K562 (cell line): ENCODE measurements at regions not wholly inside any gene's neighbourhood (a gene's known extent, or its start where the extent isn't known, plus 50 kb on each side); places are given as distances from the start of the nearest gene placed in this dataset.

Experiments
- ATAC-seq: fragments of 200-7000 bp; cut with Tn5 transposase; 3 replicates; pipeline ENCODE4 v1.9.1; 2020; ENCODE audit warnings: moderate library complexity
- BruUV-seq: library from RNA; stranded (reverse); fragments of 400-500 nt; replicated peaks from 2 replicates; lab custom pipeline; 2021; lab: Mats Ljungman, UMichigan
- CTCF ChIA-PET: fragments of 300-600 bp; formaldehyde crosslinking; extraction: SDS; loops from one replicate; lab custom pipeline; 2021; ENCODE audit warnings: low intra/inter-chr PET ratio; lab: Yijun Ruan, JAX
- POLR2A ChIA-PET: fragments of 300-600, 350-650 bp; sonication (Branson Sonifier 250); formaldehyde crosslinking; extraction: SDS; loops from one replicate; lab custom pipeline; 2021; ENCODE audit warnings: antibody characterized with exemption, inconsistent platforms; lab: Yijun Ruan, JAX
- DNase-seq, 4 experiments: peaks; one replicate each; pipeline versions ENCODE4 v3.0.0 to v3.0.0-alpha.2; 2011 to 2018; ENCODE audit warnings: low spot score in 3 of 4, mixed read lengths in 3 of 4; ENCODE audit errors: extremely low read depth in 1 of 4
- FAIRE-seq: peaks from 2 replicates; lab custom pipeline; 2011; peaks lifted over from hg19 to GRCh38; lab: Jason Lieb, UNC
- H2AFZ ChIP-seq: 2 replicates; pipeline ENCODE4 v1.6.0; 2011; ENCODE audit warnings: low read depth, low read length, control low read depth, inconsistent platforms
- H3K27ac ChIP-seq: fragments of 200-600 bp; 3 replicates; pipeline ENCODE4 v1.8.0; 2011; ENCODE audit warnings: low read depth, mild to moderate bottlenecking, control low read depth, inconsistent platforms, low read length, moderate library complexity, mixed read lengths; ENCODE audit errors: extremely low read depth
- H3K27me3 ChIP-seq, 2 experiments: fragments of 300-600 bp in 1 of 2; 2 replicates in 1 of 2; 3 replicates in 1 of 2; pipeline versions ENCODE4 v1.6.0 to v1.8.0; 2011; ENCODE audit warnings: inconsistent platforms in 2 of 2, low read length in 2 of 2, mild to moderate bottlenecking in 1 of 2, mixed read lengths in 1 of 2, moderate library complexity in 1 of 2; ENCODE audit not compliant: control insufficient read depth in 2 of 2, insufficient read depth in 2 of 2
- H3K36me3 ChIP-seq: fragments of 300-600 bp; 3 replicates; pipeline ENCODE4 v1.8.0; 2011; ENCODE audit warnings: mild to moderate bottlenecking, low read length, inconsistent platforms; ENCODE audit not compliant: control insufficient read depth, insufficient read depth
- H3K4me1 ChIP-seq, 2 experiments: fragments of 200-600 bp in 1 of 2; replicated peaks in 1 of 2; 2 replicates in 1 of 2; 3 replicates in 1 of 2; pipeline versions ENCODE4 v1.5.1 to v1.8.0; 2011; ENCODE audit warnings: inconsistent platforms in 2 of 2, low read length in 2 of 2, mild to moderate bottlenecking in 1 of 2, mixed read lengths in 1 of 2, moderate library complexity in 1 of 2; ENCODE audit not compliant: control insufficient read depth in 2 of 2, insufficient read depth in 2 of 2
- H3K4me2 ChIP-seq: 2 replicates; pipeline ENCODE4 v1.6.1; 2011; ENCODE audit warnings: low read length, control low read depth, inconsistent platforms, mixed read lengths; ENCODE audit not compliant: insufficient read depth
- H3K4me3 ChIP-seq: fragments of 200-600 bp; sonication (generic), shearing (Covaris generic); 2 replicates; pipeline ENCODE4 v1.5.1; 2016; ENCODE audit warnings: control low read depth, inconsistent platforms
- H3K79me2 ChIP-seq: fragments of 200-600 bp; 3 replicates; pipeline ENCODE4 v1.8.0; 2011; ENCODE audit warnings: low read length, inconsistent platforms; ENCODE audit not compliant: control insufficient read depth, insufficient read depth
- H3K9ac ChIP-seq, 2 experiments: 2 replicates each; pipeline versions ENCODE4 v1.6.0 to v1.6.1; 2011; ENCODE audit warnings: low read depth in 2 of 2, low read length in 2 of 2, control low read depth in 1 of 2, inconsistent platforms in 1 of 2, mild to moderate bottlenecking in 1 of 2, mixed read lengths in 1 of 2; ENCODE audit not compliant: insufficient read depth in 1 of 2
- H3K9me1 ChIP-seq: one replicate; pipeline ENCODE4 v1.6.0; 2011; ENCODE audit warnings: inconsistent platforms, mild to moderate bottlenecking, low read length, moderate library complexity; ENCODE audit not compliant: control insufficient read depth, insufficient read depth
- H3K9me3 ChIP-seq: replicated peaks from 2 replicates; pipeline ENCODE4 v1.5.1; 2011; ENCODE audit warnings: low read depth, low read length, inconsistent platforms; ENCODE audit not compliant: control insufficient read depth, insufficient read depth
- H4K20me1 ChIP-seq: replicated peaks from 2 replicates; pipeline ENCODE4 v1.6.1; 2011; ENCODE audit warnings: low read length, inconsistent platforms, mixed read lengths; ENCODE audit not compliant: control insufficient read depth, insufficient read depth
- CBFB ChIP-seq: sonication (generic); formaldehyde crosslinking; IDR thresholded peaks from 2 replicates; pipeline ENCODE4 v1.4.0; 2020; ENCODE audit warnings: mild to moderate bottlenecking, missing genetic modification reagents
- CLOCK ChIP-seq: fragments of 250-450 bp; sonication (Bioruptor Pico); IDR thresholded peaks from 2 replicates; pipeline ENCODE4 v1.4.0; 2020; ENCODE audit warnings: mild to moderate bottlenecking, moderate library complexity, borderline replicate concordance
- CREBBP ChIP-seq: IDR thresholded peaks from one replicate; pipeline ENCODE4 v1.6.1; 2012; ENCODE audit warnings: low read depth, mild to moderate bottlenecking, control low read depth, inconsistent platforms, low read length
- HBP1 ChIP-seq: fragments of 450-650 bp; formaldehyde crosslinking; IDR thresholded peaks from 2 replicates; pipeline ENCODE4 v1.4.0; 2022; ENCODE audit warnings: missing genetic modification characterization
- KLF1 ChIP-seq: fragments of 450-650 bp; IDR thresholded peaks from 2 replicates; pipeline ENCODE4 v1.6.1; 2016; ENCODE audit warnings: missing genetic modification characterization, missing compliant biosample characterization
- MLX ChIP-seq, 2 experiments: fragments of 450-650 bp in 1 of 2; sonication (generic) in 1 of 2; formaldehyde crosslinking; conservative IDR thresholded peaks; 2 replicates each; pipeline versions ENCODE4 v1.4.0 to v1.8.1; 2020 to 2022; ENCODE audit warnings: mild to moderate bottlenecking in 1 of 2, missing genetic modification reagents in 1 of 2
- PTTG1 ChIP-seq: fragments of 450-650 bp; IDR thresholded peaks from 2 replicates; pipeline ENCODE4 v1.6.1; 2016; ENCODE audit warnings: low read depth, mild to moderate bottlenecking, missing genetic modification characterization, missing compliant biosample characterization
- RCOR1 ChIP-seq, 2 experiments: IDR thresholded peaks; 2 replicates each; pipeline ENCODE4 v1.6.1; 2012; ENCODE audit warnings: low read depth in 2 of 2, low read length in 2 of 2, borderline replicate concordance in 1 of 2, improper control_type of control experiment in 1 of 2
- TFAP4 ChIP-seq: sonication (generic); formaldehyde crosslinking; IDR thresholded peaks from 2 replicates; pipeline ENCODE4 v1.8.0; 2022; ENCODE audit warnings: missing genetic modification reagents, mild to moderate bottlenecking, moderate library complexity, borderline replicate concordance
- THRA ChIP-seq: fragments of 450-650 bp; IDR thresholded peaks from 2 replicates; pipeline ENCODE4 v1.6.1; 2017; ENCODE audit warnings: mild to moderate bottlenecking, moderate library complexity
- ZBTB5 ChIP-seq: fragments of 450-650 bp; IDR thresholded peaks from 2 replicates; pipeline ENCODE4 v1.6.1; 2017; ENCODE audit warnings: antibody characterized with exemption
- ZNF146 ChIP-seq: IDR thresholded peaks from one replicate; pipeline ENCODE4 v1.6.1; 2018; ENCODE audit warnings: missing compliant biosample characterization; ENCODE audit not compliant: unreplicated experiment
- WGBS: fragments of 100-300 bp; shearing (Covaris generic); methylation state at CpG from one replicate; pipeline ENCODE4 v1.1.6; 2016; ENCODE audit warnings: low coverage, mixed read lengths; ENCODE audit not compliant: insufficient coverage; ENCODE audit errors: missing lambda C conversion rate; 5-methylcytosine and 5-hydroxymethylcytosine counted together
- in situ Hi-C: fragments of 300-500 bp; cut with MboI; formaldehyde crosslinking; loops from 4 replicates; pipeline ENCODE4 v1.15.0; 2018; ENCODE audit warnings: inconsistent platforms, mixed read lengths
- intact Hi-C: fragments of 100-400 bp; cut with micrococcal nuclease; formaldehyde crosslinking; loops from 2 replicates; pipeline ENCODE4 v1.14.2; 2022

GRCh38 chr4:181529537-181529936 is 713.7 kb upstream of the TENM3 start:
- FAIRE-seq (no peak), ATAC-seq (no peak), DNase-seq (no peak)
- H3K4me2 ChIP-seq = no peak overlapping the region
- intact Hi-C loops = loop anchor here (2.0 kb wide), 2 partner anchors 229 to 865 kb away; no protein-coding TSS in a partner anchor
- CTCF ChIA-PET = no interaction called here
- POLR2A ChIA-PET = no interaction called here
- no peak overlapping the region for H3K27ac ChIP-seq
- in situ Hi-C loops = no loop called here
- 0% methylated on average over 4 of the region's 4 CpGs for WGBS
- H3K4me3 ChIP-seq = no peak overlapping the region
- H3K79me2 ChIP-seq = no peaks in the 10 kb centered on the region
- no peaks in the 10 kb centered on the region for H3K36me3 ChIP-seq
- H2AFZ ChIP-seq = no peak overlapping the region
- H3K9me1 ChIP-seq = no peaks in the 10 kb centered on the region
- H4K20me1 ChIP-seq = no peaks in the 10 kb centered on the region
- no peaks in the 10 kb centered on the region for H3K9me3 ChIP-seq
- H3K9ac ChIP-seq = no peak overlapping the region
- H3K27me3 ChIP-seq = no peaks in the 10 kb centered on the region
- no peaks in the 10 kb centered on the region for H3K4me1 ChIP-seq
- no TSS peak for BruUV-seq
- TF ChIP-seq TFAP4 (CRISPR knock-in tag) = no peak
- TF ChIP-seq PTTG1 (tag) = no peak
- no peak for TF ChIP-seq ZBTB5
- TF ChIP-seq MLX (CRISPR knock-in tag; conservative IDR thresholded peaks at IDR 0.05) = no peak
- no peak for TF ChIP-seq RCOR1 (IDR thresholded peaks at IDR 0.05; ENCODE audit: borderline replicate concordance in 1 of 2, low read depth in 2 of 2, low read length in 2 of 2)
- TF ChIP-seq CLOCK = no peak
- TF ChIP-seq KLF1 (tag) = no peak
- TF ChIP-seq CREBBP = no peak
- no peak for TF ChIP-seq THRA
- TF ChIP-seq HBP1 (CRISPR knock-in tag) = no peak
- no peak for TF ChIP-seq CBFB
- TF ChIP-seq ZNF146 (CRISPR knock-in tag) = no peak
